SU-DHL-6 (cell line): ENCODE measurements at regions not wholly inside any gene's neighbourhood (a gene's known extent, or its start where the extent isn't known, plus 50 kb on each side); places are given as distances from the start of the nearest gene placed in this dataset.

Experiments
- H2AFZ ChIP-seq: fragments of 200-600 bp; sonication (generic); 2 replicates; pipeline ENCODE4 v1.6.1; 2014; ENCODE audit warnings: low read depth, mild to moderate bottlenecking, moderate library complexity, mixed read lengths, antibody characterized with exemption, low read length; ENCODE audit not compliant: severe bottlenecking
- H3F3A ChIP-seq: fragments of 200-600 bp; shearing (Covaris generic); 2 replicates; pipeline ENCODE4 v1.6.0; 2016; ENCODE audit warnings: antibody characterized with exemption, mild to moderate bottlenecking; ENCODE audit not compliant: insufficient read depth
- H3K27ac ChIP-seq: fragments of 200-600 bp; sonication (generic); 2 replicates; pipeline ENCODE4 v1.5.1; 2016; ENCODE audit warnings: low read depth, mild to moderate bottlenecking, low read length, moderate library complexity, mixed read lengths
- H3K27me3 ChIP-seq: fragments of 200-600 bp; sonication (generic), shearing (Covaris generic); 2 replicates; pipeline ENCODE4 v1.6.0; 2014; ENCODE audit warnings: mild to moderate bottlenecking, low read length
- H3K36me3 ChIP-seq: fragments of 200-600 bp; sonication (generic); 2 replicates; pipeline ENCODE4 v1.6.1; 2014; ENCODE audit warnings: mild to moderate bottlenecking, low read length, mixed read lengths
- H3K4me2 ChIP-seq: fragments of 300-600, 200-600 bp; shearing (Covaris generic), sonication (generic); 2 replicates; pipeline ENCODE4 v1.6.0; 2014; ENCODE audit warnings: low read length, low read depth, mild to moderate bottlenecking; ENCODE audit not compliant: poor library complexity, severe bottlenecking
- H3K4me3 ChIP-seq: fragments of 200-600 bp; sonication (generic); 2 replicates; pipeline ENCODE4 v1.5.1; 2014; ENCODE audit warnings: antibody characterized with exemption, low read length, mild to moderate bottlenecking, mixed read lengths; ENCODE audit not compliant: insufficient read depth, poor library complexity, severe bottlenecking
- H3K79me2 ChIP-seq: fragments of 200-600 bp; sonication (generic); 2 replicates; pipeline ENCODE4 v1.6.1; 2014; ENCODE audit warnings: mild to moderate bottlenecking, low read length, moderate library complexity; ENCODE audit not compliant: insufficient read depth
- H3K9ac ChIP-seq: fragments of 200-600 bp; sonication (generic); 2 replicates; pipeline ENCODE4 v1.7.0; 2014; ENCODE audit warnings: mild to moderate bottlenecking, low read length
- H3K9me2 ChIP-seq: fragments of 200-600 bp; sonication (generic); replicated peaks from 2 replicates; pipeline ENCODE4 v1.6.1; 2014; ENCODE audit warnings: low read length; ENCODE audit not compliant: insufficient read depth
- H3K9me3 ChIP-seq: fragments of 200-600 bp; sonication (generic); 2 replicates; pipeline ENCODE4 v1.6.1; 2014; ENCODE audit warnings: low read length, mixed read lengths; ENCODE audit not compliant: insufficient read depth
- H4K20me1 ChIP-seq: fragments of 200-600 bp; sonication (generic); 2 replicates; pipeline ENCODE4 v1.6.1; 2014; ENCODE audit warnings: low read depth, mild to moderate bottlenecking, antibody characterized with exemption, low read length, moderate library complexity, mixed read lengths
- CTCF ChIP-seq: fragments of 200-600 bp; sonication (generic); IDR thresholded peaks from one replicate; pipeline ENCODE4 v1.5.1; 2017; ENCODE audit warnings: antibody characterized with exemption, mild to moderate bottlenecking, low read length, moderate library complexity; ENCODE audit not compliant: insufficient read depth, poor library complexity, severe bottlenecking
- EZH2phosphoT487 ChIP-seq: fragments of 200-600 bp; sonication (generic), shearing (Covaris generic); conservative IDR thresholded peaks from 2 replicates; pipeline ENCODE4 v1.6.1; 2018; ENCODE audit warnings: mild to moderate bottlenecking, antibody characterized with exemption, low read length, moderate library complexity, mixed read lengths

GRCh38 chr2:239576784-239577685 lies 176.2 kb upstream of the HDAC4 start:
- Histone ChIP-seq H3K4me2 (no peak overlapping the region), H3K9me2 (no peaks in the 10 kb centered on the region), H3K79me2 (no peaks in the 10 kb centered on the region), H3K27ac (no peak overlapping the region), H2AFZ (no peak overlapping the region), H3F3A (no peaks in the 10 kb centered on the region), H3K4me3 (no peak overlapping the region), H3K27me3 (no peaks in the 10 kb centered on the region; the same call in 1 of the 2 replicates), H3K36me3 (no peaks in the 10 kb centered on the region), H4K20me1 (no peaks in the 10 kb centered on the region), H3K9me3 (peaks cover 5% of the 10 kb centered on the region; the same call in 1 of the 2 replicates), H3K9ac (no peak overlapping the region)
- TF ChIP-seq EZH2phosphoT487 (no peak), CTCF (no peak)

GRCh38 chr2:239575931-239576445 lies 175.2 kb upstream of the HDAC4 start:
- peaks cover 5% of the 10 kb centered on the region; the same call in 1 of the 2 replicates for H3K9me3 ChIP-seq
- no peak overlapping the region for H3K9ac ChIP-seq
- no peak overlapping the region for H3K4me2 ChIP-seq
- no peaks in the 10 kb centered on the region; the same call in 1 of the 2 replicates for H3K27me3 ChIP-seq
- no peak for TF ChIP-seq CTCF
- no peak for TF ChIP-seq EZH2phosphoT487
- no peak overlapping the region for H3K27ac ChIP-seq
- no peaks in the 10 kb centered on the region for H3F3A ChIP-seq
- no peaks in the 10 kb centered on the region for H3K79me2 ChIP-seq
- no peaks in the 10 kb centered on the region for H3K9me2 ChIP-seq
- H3K4me3 ChIP-seq, result no peak overlapping the region
- no peak overlapping the region for H2AFZ ChIP-seq
- H3K36me3 ChIP-seq, result no peaks in the 10 kb centered on the region
- H4K20me1 ChIP-seq, result no peaks in the 10 kb centered on the region

- no peak overlapping the region for H3K9ac ChIP-seq
- H2AFZ ChIP-seq, result no peak overlapping the region
- no peak overlapping the region for H3K4me3 ChIP-seq
- no peak overlapping the region for H3K4me2 ChIP-seq
- H3K27ac ChIP-seq, result no peak overlapping the region
- no peaks in the 10 kb centered on the region for H3K36me3 ChIP-seq
- no peaks in the 10 kb centered on the region for H4K20me1 ChIP-seq
- no peaks in the 10 kb centered on the region for H3K9me3 ChIP-seq
- H3K9me2 ChIP-seq, result no peaks in the 10 kb centered on the region
- no peaks in the 10 kb centered on the region for H3K79me2 ChIP-seq
- no peak for TF ChIP-seq CTCF
- H3K27me3 ChIP-seq, result no peaks in the 10 kb centered on the region; the same call in 1 of the 2 replicates
- H3F3A ChIP-seq, result no peaks in the 10 kb centered on the region
Measured at GRCh38 chr2:239574434-239575156, 173.8 kb upstream of the HDAC4 start.
